GM19043 (cell line): ENCODE measurements at regions not wholly inside any gene's neighbourhood (a gene's known extent, or its start where the extent isn't known, plus 50 kb on each side); places are given as distances from the start of the nearest gene placed in this dataset.

ENCODE experiments used
- ATAC-seq: cut with Tn5 transposase; IDR thresholded peaks from one replicate; pipeline ENCODE4 v1.9.1; 2021; ENCODE audit warnings: low read depth; ENCODE audit not compliant: unreplicated experiment

DNA sequence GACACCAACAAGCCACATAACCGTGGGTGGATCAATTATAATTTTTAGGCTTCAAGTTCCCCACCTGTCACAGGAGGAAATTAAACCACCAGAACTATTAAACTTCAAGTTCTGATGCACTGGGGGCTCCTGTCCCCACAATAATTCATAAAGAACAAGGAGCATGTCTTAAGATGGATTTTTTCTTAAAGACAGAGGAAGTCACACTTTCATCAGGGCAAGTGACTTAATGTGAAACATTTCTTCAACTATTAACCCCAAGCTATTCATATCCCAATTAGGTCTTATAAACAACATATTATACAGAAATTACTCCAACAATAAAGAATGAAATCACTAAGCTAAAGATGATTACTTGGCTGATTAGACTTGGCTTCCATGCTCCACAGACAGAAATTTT, 292.5 kb downstream of the ETAA1 start:
- ATAC-seq, result no peak

DNA sequence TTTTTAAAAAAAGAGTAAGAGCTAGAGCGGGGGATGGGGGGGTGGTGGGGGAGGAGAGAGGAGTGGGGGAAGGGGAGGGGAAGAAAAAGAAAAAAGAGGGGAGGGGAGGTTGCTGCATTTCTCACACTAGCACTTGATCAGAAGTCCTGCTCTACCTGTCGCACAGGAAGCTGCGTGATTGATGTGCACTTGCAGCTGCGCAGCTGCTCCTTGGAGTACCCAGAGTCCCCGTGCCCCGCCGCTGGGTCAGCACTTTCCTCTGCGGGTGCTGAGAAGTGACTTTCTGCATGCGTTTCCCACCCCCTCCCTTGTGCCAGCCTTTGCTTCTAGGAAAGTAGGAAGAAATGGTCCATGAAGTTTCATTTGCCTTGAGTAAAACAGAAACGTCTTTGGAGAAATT, 297.3 kb downstream of the ETAA1 start:
- ATAC-seq, result no peak

DNA sequence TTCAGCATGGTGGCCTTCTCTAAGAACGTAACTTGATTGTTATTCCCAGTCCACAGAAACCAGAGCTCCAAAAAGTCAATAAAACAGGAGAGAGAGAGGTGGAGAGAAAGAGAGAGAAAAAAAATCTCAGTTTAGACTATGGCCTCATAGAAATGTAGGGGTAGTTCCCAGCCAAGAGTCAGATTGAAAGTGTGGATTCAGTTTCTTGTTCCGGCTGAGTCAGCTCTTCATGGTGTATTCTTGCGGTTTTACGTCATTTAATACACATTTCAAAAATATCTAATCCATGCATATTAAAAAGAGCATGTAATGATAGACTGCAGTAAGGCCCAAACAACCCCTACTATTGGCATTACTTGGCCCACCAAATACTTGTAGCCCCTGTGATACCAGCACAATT, 303.9 kb downstream of the ETAA1 start:
- no peak for ATAC-seq

DNA sequence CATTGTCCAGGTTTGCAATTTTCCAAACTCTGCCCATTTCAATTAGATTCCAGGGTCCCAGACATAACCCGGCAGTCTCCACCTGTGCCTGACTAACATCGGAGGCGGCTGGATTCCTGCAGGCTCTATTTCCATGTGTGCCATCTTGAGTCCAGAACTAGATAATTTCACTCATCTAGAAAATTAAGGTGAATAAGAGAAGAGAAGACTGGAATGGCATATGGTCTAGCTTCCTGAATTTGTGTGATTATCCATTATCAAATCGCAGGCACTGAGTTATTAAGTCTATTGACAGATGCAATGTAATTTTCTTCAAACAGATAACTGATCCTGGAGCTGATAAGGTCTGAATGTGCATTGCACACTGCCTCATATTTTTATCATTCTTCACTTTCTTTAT, 305.2 kb downstream of the ETAA1 start:
- ATAC-seq, result no peak

DNA sequence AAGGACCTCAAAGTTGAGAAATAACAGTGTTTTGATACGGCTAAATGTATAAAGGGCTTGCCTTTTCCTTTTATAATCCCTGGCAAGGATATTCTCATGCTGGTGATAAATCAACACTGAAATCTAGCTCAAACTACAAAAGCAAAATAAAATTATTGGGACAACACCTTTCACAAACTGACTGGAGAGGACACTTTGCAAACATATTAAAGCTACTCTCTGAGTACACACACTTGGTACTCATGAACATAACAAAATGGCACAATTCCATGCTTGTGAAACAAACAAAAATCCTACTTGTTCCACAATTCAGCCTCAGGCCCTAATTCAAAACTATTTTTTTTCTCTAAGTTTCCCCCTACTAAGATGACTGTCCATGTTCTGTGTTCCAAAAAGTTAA, 305.8 kb downstream of the ETAA1 start:
- ATAC-seq, result no peak

DNA sequence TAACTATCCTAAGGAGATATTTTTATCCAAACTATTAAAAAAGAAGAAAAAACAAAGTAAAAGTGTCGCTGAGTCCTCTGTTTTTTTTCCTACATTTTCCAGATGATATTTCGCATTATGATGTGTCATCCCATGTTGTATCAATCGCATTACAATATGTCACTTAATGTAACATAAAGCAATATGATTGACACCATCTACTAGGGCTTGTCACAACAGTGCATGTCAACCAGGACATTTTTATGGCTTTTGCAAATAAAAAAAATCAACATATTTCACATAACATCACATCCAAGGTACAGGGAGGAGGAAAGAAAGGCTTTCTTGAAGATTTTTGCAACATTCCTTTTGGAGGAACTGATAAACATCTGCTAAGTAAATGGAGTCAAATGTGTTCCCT, 308.9 kb downstream of the ETAA1 start:
- no peak for ATAC-seq

DNA sequence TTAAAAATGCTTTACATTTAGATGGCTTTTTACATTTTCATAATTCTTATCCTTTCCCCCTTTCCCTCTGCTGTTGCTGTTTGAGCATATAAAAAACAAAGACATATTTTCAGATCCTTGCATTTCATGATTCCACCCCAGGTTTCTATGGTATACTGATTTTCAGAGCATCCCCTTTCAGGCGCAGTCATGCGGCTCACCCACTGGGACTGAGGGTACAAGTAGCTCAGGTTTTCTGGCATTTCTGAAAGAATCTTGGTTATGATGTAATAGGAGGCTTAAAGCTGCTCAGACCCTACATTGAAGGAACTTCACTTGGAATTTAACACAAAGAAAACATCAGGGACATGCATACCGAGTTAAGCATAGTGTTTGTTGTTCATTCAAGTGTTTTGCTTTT, 310.8 kb downstream of the ETAA1 start:
- ATAC-seq, result no peak

DNA sequence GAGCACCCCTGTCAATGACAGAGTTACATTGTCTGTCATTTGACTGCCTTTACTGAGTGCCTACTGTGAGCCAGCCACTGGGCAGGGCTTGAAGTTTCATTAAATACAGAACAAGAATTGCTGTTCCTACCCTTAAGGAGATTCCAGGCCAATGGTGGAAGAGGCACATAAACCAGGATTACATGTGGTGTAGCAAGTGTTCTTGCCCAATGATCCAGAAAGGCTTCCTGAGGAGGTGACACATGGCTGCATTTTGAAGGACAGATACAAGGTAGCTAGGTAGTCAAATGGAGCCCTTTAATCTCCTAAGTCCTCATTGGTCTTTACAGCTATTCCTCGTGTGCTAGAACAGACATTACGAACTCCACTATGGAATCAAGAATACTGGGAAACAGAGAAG, 312.7 kb downstream of the ETAA1 start:
- no peak for ATAC-seq

DNA sequence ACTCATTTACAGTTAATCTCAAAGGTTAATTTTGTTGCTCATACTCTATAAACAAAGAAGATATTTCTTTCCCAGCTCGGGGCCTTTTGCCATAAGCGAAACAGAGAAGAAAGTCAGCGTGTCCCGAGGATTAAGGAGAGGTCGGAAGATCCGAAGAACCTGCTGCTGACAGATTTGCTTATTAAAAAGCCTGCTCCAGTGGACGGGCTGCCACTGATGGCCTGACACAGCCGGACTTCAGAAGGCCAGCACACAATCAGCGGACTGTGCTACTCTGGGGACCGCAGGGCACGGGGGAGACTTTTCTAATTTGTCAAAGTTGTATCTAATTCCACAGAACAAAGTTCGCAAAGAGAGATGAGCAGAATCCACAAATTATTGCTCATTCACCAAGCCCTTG, 315.4 kb downstream of the ETAA1 start:
- ATAC-seq, result no peak

DNA sequence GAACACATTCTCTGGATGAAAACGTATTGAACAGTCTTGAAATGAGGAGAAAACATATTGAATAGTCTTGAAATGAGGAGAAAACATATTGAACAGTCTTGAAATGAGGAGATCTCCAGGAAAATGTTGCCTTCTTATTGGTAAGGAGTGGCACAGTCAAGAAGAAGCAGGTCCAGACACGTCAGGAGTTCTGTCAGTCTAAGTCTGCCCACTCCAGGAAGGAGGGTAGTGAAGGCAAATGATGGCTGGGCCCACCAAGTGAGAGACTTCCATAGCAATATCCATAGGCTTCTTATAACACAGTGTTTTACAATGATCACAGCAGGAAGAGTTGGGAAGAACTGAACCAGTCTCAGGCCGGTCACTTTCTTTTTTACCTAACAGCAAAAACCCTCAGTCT, 316.2 kb downstream of the ETAA1 start:
- no peak for ATAC-seq

DNA sequence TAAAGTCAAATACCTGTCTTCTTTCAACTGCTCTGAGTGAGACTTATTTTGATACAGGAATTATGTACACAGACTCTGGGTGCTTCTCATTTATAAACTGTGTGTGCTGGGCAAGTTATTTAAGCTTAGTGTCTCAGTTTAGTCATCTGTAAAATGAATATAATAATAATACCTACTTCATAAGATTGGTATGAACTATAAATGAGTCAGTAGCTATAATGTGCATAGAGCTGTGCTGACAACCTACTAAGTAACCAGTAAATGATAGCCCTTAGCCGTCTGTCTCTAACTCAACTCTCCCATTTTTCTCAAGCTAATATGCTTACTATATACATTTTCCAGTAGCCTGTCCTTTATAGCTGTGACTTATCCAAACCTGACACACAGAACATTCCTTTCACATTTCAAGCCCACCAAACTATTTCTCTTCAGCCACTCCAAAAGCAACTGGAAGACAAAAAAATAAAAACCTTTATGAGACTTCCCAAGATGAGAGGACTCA, 319.8 kb downstream of the ETAA1 start:
- no peak for ATAC-seq

DNA sequence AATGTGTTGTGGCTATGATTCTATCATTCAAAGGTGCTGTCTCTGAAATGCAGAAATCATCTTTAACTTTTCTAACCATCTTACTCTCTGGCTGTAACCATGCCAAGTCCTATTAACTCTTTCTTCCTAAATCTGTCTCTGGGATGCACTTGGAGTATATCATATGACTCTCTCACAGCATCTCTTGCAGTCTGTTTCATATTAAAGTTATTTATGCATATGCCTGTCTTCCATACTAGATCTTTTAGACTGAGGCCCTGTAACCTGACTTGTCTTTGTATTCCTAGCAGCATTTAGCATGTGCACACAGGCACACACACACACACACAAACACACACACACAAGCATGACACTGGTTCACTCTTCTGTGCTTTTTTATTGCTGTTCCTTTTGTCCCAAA, 320.6 kb downstream of the ETAA1 start:
- no peak for ATAC-seq

DNA sequence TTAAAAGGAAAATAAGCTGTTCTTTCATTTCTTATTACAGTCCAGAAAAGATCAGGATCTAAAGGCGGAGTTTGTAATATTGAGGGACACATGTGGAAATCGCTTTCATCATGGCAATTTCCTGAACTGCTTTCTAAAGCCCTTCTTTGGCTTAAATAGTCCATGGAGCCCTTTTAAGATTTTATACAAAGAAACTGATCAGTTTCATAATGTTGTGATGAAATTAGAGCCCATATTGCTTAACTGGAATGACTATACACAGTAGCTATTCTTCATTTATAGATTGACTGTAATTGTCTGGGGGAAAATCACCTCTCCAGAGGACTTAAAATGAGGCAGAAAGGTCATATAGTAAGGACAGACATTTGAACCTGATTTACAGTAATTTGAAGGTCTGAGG, 322.2 kb downstream of the ETAA1 start:
- no peak for ATAC-seq

DNA sequence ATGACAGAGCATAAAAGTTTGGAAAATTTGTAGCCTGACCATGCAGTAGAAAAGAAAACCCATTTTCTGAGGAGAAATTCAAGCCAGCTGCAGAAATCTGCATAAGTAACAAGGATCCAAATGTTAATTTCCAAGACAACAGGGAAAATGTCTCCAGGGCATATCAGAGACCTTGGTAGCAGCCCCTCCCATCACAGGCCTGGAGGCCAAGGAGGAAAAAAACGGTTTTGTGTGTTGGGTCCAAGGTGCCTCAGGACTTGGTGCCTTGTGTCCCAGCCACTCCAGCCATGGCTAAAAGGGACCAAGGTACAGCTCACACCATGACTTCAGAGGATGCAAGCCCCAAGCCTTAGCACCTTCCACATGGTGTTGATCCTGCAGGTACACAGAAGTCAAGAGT, 324.4 kb downstream of the ETAA1 start:
- ATAC-seq, result no peak

DNA sequence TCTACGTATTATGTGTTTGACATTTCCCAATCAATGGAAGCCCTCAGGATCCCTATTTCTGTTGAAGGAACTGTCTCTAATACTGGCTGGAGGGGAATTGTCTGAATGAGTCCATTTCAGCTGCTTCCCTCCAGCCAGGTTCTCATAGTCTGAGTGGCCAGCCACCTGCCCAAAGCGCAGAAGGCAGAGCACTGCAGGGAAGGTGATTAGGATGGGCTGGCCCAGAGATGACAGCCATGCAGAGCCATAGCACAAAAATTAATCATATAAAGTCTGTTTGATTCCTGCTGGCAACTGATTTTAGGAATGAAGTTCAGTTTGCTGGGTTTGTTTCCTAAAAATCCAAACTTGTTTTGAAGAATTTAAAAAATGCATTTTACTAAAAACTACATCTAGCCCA, 327.1 kb downstream of the ETAA1 start:
- ATAC-seq, result no peak

DNA sequence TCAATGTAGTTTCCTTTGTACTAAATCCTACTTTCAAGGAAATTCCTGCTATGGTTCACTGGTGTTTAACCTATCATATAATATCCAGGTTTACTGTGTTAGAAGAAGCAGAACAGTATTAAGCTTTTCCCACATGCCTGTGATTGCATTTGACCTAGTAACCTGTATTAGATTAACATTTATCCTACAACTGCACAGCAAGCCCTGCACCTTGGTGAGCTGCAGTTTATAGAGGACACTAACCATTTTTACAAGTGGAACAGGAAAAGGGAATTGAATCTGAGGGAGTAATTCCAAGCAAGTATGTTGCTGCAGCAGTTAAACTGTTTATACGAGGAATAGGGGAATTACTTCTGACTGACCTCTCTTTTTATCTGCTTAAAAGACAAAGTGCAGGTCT, 328.6 kb downstream of the ETAA1 start:
- ATAC-seq, result no peak

DNA sequence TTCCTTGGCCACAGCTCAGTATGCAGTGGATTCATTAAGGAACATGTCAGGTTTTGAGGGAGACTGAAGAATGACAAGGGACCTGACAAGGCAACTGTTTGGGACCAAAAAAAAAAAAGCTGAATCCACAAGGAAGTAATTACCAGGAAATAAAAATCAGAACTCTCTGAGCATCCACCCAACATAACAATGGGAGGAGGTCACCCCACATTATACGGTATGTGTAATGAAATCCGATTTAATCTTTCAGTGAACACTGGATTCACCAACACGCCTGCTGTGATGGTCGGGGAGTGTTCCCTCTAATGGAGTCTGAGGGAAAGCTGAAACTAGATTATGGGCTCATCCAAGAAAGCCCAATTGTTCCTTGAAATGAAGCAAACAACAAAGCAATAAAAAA, 329.3 kb downstream of the ETAA1 start:
- ATAC-seq, result no peak

DNA sequence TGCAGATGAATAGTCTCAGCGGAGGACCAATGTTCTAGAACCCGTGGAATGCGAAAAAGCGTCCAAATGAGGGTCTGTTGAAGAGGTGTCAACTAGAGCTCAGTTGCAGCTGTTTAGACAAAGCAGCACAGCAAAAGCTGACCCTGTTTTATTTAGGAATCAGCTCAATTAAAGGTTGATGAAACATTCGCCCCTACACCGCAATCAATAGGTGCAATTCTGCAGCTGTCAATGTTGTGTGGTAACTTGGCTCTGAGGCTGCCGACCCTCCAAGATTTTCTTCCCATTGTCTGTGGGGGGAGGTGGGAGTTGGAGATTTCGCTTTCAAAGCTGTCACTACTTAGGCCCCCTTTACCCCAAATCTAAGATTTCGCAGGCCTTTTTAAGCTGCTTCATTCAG, 330.0 kb downstream of the ETAA1 start:
- no peak for ATAC-seq

DNA sequence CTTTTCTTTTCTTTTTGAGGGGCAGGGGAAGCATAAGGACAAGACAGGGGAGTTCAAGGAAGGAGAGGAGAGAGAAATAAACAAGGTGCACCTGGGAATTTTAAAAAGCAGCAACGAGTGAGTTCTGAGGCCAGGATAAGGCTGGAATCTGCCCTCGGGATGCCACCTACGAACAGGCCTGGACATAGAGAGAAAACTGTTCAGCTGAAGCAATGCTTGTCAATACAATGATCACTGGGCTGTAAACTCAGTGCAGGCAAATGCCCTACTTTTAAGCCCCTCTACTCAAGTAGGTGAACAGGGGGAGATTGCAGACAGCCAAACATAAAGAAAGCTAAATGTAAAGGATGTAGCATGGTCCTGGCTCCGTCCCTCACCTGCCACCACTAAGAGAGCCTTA, 330.5 kb downstream of the ETAA1 start:
- ATAC-seq, result no peak

DNA sequence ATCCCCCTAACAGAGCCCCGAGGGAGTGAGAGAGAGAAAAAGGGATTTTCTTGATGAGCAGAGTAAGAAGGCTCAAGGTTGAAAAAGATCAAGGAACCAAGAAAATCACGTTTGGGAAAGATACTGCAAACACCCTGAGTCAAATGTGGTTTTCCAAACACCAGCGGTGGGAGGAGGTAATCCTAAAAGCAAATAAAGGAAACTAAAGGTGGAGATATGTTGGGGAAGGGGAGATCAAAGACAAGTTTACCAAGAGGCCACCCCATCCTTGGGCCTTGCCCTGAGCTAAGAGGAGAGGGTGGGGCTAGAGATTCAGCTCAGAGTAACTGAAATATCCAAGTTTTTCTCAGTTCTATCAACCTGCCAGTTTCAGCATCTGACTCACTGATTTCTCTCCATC, 332.3 kb downstream of the ETAA1 start:
- ATAC-seq, result no peak

DNA sequence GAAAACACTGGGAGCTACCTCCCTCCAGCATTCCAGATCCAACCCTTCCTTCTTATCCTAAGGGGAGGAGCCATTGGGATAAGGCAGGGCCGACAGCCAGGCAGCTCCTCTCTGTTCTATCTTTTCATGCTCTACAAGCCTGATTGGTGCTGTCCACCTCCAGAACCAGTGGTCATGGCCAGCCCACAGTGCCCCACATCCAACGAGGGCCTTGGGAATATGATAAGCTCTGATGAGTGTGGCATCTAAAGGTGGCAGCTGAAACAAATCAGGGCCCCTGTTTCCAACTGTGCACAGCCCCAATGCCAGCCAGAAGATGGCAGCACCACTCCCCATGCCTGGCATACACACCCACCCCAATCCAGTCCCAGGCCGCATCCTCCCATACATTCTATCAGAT, 329.3 kb downstream of the C1D start:
- ATAC-seq, result peak; percentile 51

DNA sequence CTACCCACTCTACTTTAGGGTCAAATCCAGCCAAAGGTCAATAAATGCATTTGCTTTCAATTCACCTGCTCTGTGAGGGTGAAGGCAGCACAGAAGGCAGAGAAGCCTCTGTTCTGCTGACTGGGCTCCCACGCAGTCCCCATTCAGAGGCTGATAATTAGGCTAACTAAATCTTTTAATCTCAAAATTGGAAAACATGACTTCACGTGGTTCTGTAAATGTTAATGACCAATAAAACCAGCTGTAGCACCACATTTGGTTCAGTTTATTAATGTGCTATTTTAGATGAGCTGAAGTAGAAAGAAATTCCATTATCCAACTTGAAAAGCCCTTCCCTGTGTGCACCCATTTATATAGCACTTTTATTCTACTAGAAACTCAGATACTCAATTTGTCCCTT, 310.6 kb downstream of the C1D start:
- ATAC-seq, result no peak

DNA sequence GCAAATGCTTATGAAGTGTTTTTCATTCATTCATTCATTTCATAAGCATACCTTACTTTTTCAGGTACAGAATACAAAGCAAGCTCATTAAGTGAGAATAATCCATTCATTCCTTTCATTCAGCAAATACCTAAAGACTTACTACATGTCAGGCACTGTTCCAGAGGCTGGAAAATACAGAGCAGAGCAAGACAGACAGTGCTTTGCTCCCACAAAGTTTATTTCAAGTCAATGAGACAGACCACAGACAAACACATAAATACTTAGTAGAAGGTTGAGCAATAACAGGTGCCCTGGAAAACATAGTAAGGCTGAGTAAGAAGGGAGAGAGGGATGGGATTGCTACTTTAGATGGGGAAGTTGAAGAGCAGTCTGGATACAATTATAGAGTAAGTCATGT, 309.8 kb downstream of the C1D start:
- ATAC-seq, result no peak
